ENCODE measurements at regions not wholly inside any gene's neighbourhood (a gene's known extent, or its start where the extent isn't known, plus 50 kb on each side); places are given as distances from the start of the nearest gene placed in this dataset.

DNA sequence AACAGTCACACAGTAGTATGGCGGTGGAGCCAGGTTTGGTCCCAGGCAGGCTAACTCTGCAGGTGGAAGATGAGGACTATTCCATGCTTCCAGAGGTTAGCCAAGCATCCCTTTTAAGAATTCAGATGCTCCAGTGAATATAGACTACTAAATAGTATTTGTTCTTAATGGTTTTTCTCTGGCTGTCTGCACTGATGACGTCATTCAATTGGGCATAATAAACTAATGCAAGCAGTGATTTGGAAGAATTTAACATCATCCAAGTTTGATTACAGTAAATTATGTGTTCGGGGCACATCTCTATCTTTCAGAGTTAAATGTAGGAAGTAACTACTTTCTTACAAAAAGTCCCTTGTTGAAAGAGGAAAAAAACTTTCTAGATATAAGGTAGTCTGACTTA, 78.8 kb upstream of the RND3 start:
- H3K23me2 ChIP-seq (ENCODE audit: insufficient read length, low read depth, low read length, poor library complexity, severe bottlenecking), result no peaks in the 10 kb centered on the region
- Mint-ChIP-seq H3K9me3 (no peaks in the 10 kb centered on the region; a peak in 1 of 5 replicates), H3K27me3 (ENCODE audit: low read depth) (no peaks in the 10 kb centered on the region), H3K27ac (no peak overlapping the region), H3K4me3 (no peak overlapping the region), H3K36me3 (ENCODE audit: insufficient read depth in 1 of 3, low read depth in 3 of 3) (no peaks in the 10 kb centered on the region; a peak in 1 of 7 replicates), H3K4me1 (no peaks in the 10 kb centered on the region)
- TF ChIP-seq, protein P1, sequence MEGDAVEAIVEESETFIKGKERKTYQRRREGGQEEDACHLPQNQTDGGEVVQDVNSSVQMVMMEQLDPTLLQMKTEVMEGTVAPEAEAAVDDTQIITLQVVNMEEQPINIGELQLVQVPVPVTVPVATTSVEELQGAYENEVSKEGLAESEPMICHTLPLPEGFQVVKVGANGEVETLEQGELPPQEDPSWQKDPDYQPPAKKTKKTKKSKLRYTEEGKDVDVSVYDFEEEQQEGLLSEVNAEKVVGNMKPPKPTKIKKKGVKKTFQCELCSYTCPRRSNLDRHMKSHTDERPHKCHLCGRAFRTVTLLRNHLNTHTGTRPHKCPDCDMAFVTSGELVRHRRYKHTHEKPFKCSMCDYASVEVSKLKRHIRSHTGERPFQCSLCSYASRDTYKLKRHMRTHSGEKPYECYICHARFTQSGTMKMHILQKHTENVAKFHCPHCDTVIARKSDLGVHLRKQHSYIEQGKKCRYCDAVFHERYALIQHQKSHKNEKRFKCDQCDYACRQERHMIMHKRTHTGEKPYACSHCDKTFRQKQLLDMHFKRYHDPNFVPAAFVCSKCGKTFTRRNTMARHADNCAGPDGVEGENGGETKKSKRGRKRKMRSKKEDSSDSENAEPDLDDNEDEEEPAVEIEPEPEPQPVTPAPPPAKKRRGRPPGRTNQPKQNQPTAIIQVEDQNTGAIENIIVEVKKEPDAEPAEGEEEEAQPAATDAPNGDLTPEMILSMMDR (conservative IDR thresholded peaks at IDR 0.05), result no peak
- no peak overlapping the region for H3K27ac ChIP-seq (ENCODE audit: insufficient read length, low read depth, low read length)
- no peak overlapping the region for H3K56ac ChIP-seq (ENCODE audit: insufficient read length, low read depth, low read length)
- H3K9me3 ChIP-seq (ENCODE audit: control insufficient read depth, low read depth, low read length), result no peaks in the 10 kb centered on the region
- no peak overlapping the region for H3K14ac ChIP-seq (ENCODE audit: insufficient read depth, low read length)
- H2AK5ac ChIP-seq (ENCODE audit: insufficient read length, low read length), result no peak overlapping the region
- no peaks in the 10 kb centered on the region for H3K4me1 ChIP-seq (ENCODE audit: insufficient read depth, low read length)
- H3K9ac ChIP-seq (ENCODE audit: extremely low read depth, insufficient read length, low read length), result no peak overlapping the region
- no peak overlapping the region for H3K18ac ChIP-seq (ENCODE audit: insufficient read length, low read depth, low read length)
- no peaks in the 10 kb centered on the region for H3K79me1 ChIP-seq (ENCODE audit: insufficient read depth, low read depth, low read length, poor library complexity, severe bottlenecking)
- no peak overlapping the region for H2BK5ac ChIP-seq (ENCODE audit: insufficient read length, low read length)
- H4K5ac ChIP-seq (ENCODE audit: insufficient read length, low read depth, low read length), result no peak overlapping the region
- H4K8ac ChIP-seq (replicated peaks; ENCODE audit: insufficient read length, low read depth, low read length), result no peak overlapping the region
- WGBS (ENCODE audit: extremely low coverage, insufficient read length, low lambda C conversion rate), result no CpG with 5 or more reads among the region's 3 CpGs
- H4K91ac ChIP-seq (ENCODE audit: insufficient read length, low read depth, low read length), result no peak overlapping the region
- H3K4me2 ChIP-seq (ENCODE audit: insufficient read depth, insufficient read length, low read length), result no peak overlapping the region
- H2BK15ac ChIP-seq (ENCODE audit: low read depth, low read length), result no peak overlapping the region
- no peak overlapping the region for H2BK12ac ChIP-seq (ENCODE audit: insufficient read length, low read depth, low read length)
- H4K20me1 ChIP-seq (ENCODE audit: control insufficient read depth, insufficient read depth, insufficient read length), result no peaks in the 10 kb centered on the region
- no peak overlapping the region for H3K23ac ChIP-seq (ENCODE audit: insufficient read length, low read depth, low read length)
- H2AFZ ChIP-seq (ENCODE audit: low read length), result no peak overlapping the region
- DNase-seq, result no peak
- no peaks in the 10 kb centered on the region for H3K79me2 ChIP-seq (ENCODE audit: insufficient read depth, low read length)
- no peak overlapping the region for H2BK120ac ChIP-seq (ENCODE audit: low read depth, low read length, poor library complexity, severe bottlenecking)
- no peaks in the 10 kb centered on the region for H3K27me3 ChIP-seq (ENCODE audit: insufficient read depth, low read length)
- H3K4ac ChIP-seq (ENCODE audit: low read depth, low read length), result no peak overlapping the region
- H2BK20ac ChIP-seq (ENCODE audit: low read depth, low read length, poor library complexity, severe bottlenecking), result no peak overlapping the region
- no peak overlapping the region for H3T11ph ChIP-seq (ENCODE audit: low read length)

Measured in H9 (cell line).